ENCODE measurements at regions not wholly inside any gene's neighbourhood (a gene's known extent, or its start where the extent isn't known, plus 50 kb on each side); places are given as distances from the start of the nearest gene placed in this dataset.

DNA sequence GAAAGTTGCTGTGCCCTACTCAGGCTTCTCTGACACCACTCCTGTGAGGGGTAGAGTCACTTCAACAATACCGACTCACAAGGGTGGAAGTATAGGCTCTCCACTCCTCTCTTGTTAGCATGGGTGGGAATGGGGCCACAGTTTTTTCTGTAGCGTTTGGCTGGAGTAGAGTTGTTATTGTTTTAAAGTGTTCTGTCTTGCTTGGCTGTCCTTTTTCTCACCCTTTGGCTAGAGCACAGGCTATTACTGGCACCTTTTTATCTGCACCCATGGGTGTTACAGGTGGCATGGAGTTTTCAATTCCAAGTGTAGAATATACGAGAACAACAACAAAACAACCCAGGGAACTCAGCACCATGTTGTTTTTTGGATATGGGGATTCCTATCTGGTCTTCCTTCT is 74.3 kb upstream of the CD5L start:
- TF ChIP-seq GATA1 (IDR thresholded peaks at IDR 0.05; ENCODE audit: low read depth, low read length) (no peak), POLR2A (IDR thresholded peaks at IDR 0.05; ENCODE audit: low read length) (no peak)
